ENCODE measurements at regions not wholly inside any gene's neighbourhood (a gene's known extent, or its start where the extent isn't known, plus 50 kb on each side); places are given as distances from the start of the nearest gene placed in this dataset.

- no peak for DNase-seq (ENCODE audit: low read depth)
Measured at GRCh38 chr15:53400986-53401385, 358.5 kb downstream of the WDR72 start.

- no peak for DNase-seq (ENCODE audit: low read depth)
Measured at GRCh38 chr15:53397041-53397616, 362.3 kb downstream of the WDR72 start.

GRCh38 chr15:53395871-53396270, 363.6 kb downstream of the WDR72 start:
- no peak for DNase-seq (ENCODE audit: low read depth)

- DNase-seq (ENCODE audit: low read depth): no peak
Measured at GRCh38 chr15:53390549-53390948, 368.9 kb downstream of the WDR72 start.

- DNase-seq (ENCODE audit: low read depth): no peak
Measured at GRCh38 chr15:53389271-53390037, 370.0 kb downstream of the WDR72 start.

GRCh38 chr15:53384417-53384816, 375.0 kb downstream of the WDR72 start:
- no peak for DNase-seq (ENCODE audit: low read depth)

- no peak for DNase-seq (ENCODE audit: low read depth)
Measured at GRCh38 chr15:53378096-53378800, 381.2 kb downstream of the WDR72 start.

GRCh38 chr15:53367740-53368139, 391.7 kb downstream of the WDR72 start:
- no peak for DNase-seq (ENCODE audit: low read depth)

- DNase-seq (ENCODE audit: low read depth): no peak
Measured at GRCh38 chr15:53360881-53361280, 398.6 kb downstream of the WDR72 start.

- DNase-seq (ENCODE audit: low read depth): no peak
Measured at GRCh38 chr15:53359038-53359437, 400.4 kb downstream of the WDR72 start.

GRCh38 chr15:53354874-53355273, 404.6 kb downstream of the WDR72 start:
- DNase-seq (ENCODE audit: low read depth): no peak

- DNase-seq (ENCODE audit: low read depth): no peak
Measured at GRCh38 chr15:53351373-53351772, 408.1 kb downstream of the WDR72 start.

- no peak for DNase-seq (ENCODE audit: low read depth)
Measured at GRCh38 chr15:53346583-53346982, 412.9 kb downstream of the WDR72 start.

- DNase-seq (ENCODE audit: low read depth): no peak
Measured at GRCh38 chr15:53331328-53332190, 427.9 kb downstream of the WDR72 start.

GRCh38 chr15:53328341-53328740, 431.1 kb downstream of the WDR72 start:
- no peak for DNase-seq (ENCODE audit: low read depth)

GRCh38 chr15:53324061-53324460, 435.4 kb downstream of the WDR72 start:
- DNase-seq (ENCODE audit: low read depth): no peak

GRCh38 chr15:53323191-53323590, 436.3 kb downstream of the WDR72 start:
- no peak for DNase-seq (ENCODE audit: low read depth)

GRCh38 chr15:53320816-53321215, 438.6 kb downstream of the WDR72 start:
- no peak for DNase-seq (ENCODE audit: low read depth)

- DNase-seq (ENCODE audit: low read depth): no peak
Measured at GRCh38 chr15:53312707-53313106, 446.8 kb downstream of the WDR72 start.

GRCh38 chr15:53310709-53311108, 448.8 kb downstream of the WDR72 start:
- no peak for DNase-seq (ENCODE audit: low read depth)

GRCh38 chr15:53307952-53308624, 451.4 kb downstream of the WDR72 start:
- no peak for DNase-seq (ENCODE audit: low read depth)

- no peak for DNase-seq (ENCODE audit: low read depth)
Measured at GRCh38 chr15:53305554-53305953, 453.9 kb downstream of the WDR72 start.
